ENCODE measurements at regions not wholly inside any gene's neighbourhood (a gene's known extent, or its start where the extent isn't known, plus 50 kb on each side); places are given as distances from the start of the nearest gene placed in this dataset.

- FAIRE-seq: no peak
- TF ChIP-seq CTCF (IDR thresholded peaks at IDR 0.05; ENCODE audit: insufficient read depth, low read length, severe bottlenecking): no peak
- no peak overlapping the region for H3K4me3 ChIP-seq (ENCODE audit: low read depth, low read length)
- H3K27me3 ChIP-seq (ENCODE audit: control insufficient read depth, insufficient read depth, low read length): no peaks in the 10 kb centered on the region
- H3K36me3 ChIP-seq (ENCODE audit: control insufficient read depth, insufficient read depth, low read length): no peaks in the 10 kb centered on the region
- DNase-seq (ENCODE audit: low read depth): no peak
Observed at GRCh38 chr11:103530257-103530656, 421.0 kb downstream of the DYNC2H1 start.

- FAIRE-seq (no peak), DNase-seq (ENCODE audit: low read depth) (peak; percentile 72)
- H3K27me3 ChIP-seq (ENCODE audit: control insufficient read depth, insufficient read depth, low read length): no peaks in the 10 kb centered on the region
- no peak overlapping the region for H3K4me3 ChIP-seq (ENCODE audit: low read depth, low read length)
- no peak for TF ChIP-seq CTCF (IDR thresholded peaks at IDR 0.05; ENCODE audit: insufficient read depth, low read length, severe bottlenecking)
- H3K36me3 ChIP-seq (ENCODE audit: control insufficient read depth, insufficient read depth, low read length): no peaks in the 10 kb centered on the region
Observed at GRCh38 chr11:103532133-103532788, 423.0 kb downstream of the DYNC2H1 start.

GRCh38 chr11:103534191-103534590 lies 425.0 kb downstream of the DYNC2H1 start:
- no peak overlapping the region for H3K4me3 ChIP-seq (ENCODE audit: low read depth, low read length)
- no peak for TF ChIP-seq CTCF (IDR thresholded peaks at IDR 0.05; ENCODE audit: insufficient read depth, low read length, severe bottlenecking)
- no peaks in the 10 kb centered on the region for H3K36me3 ChIP-seq (ENCODE audit: control insufficient read depth, insufficient read depth, low read length)
- no peaks in the 10 kb centered on the region for H3K27me3 ChIP-seq (ENCODE audit: control insufficient read depth, insufficient read depth, low read length)
- DNase-seq (ENCODE audit: low read depth) (no peak), FAIRE-seq (no peak)

- H3K36me3 ChIP-seq (ENCODE audit: control insufficient read depth, insufficient read depth, low read length): no peaks in the 10 kb centered on the region
- DNase-seq (ENCODE audit: low read depth): no peak
- no peak for TF ChIP-seq CTCF (IDR thresholded peaks at IDR 0.05; ENCODE audit: insufficient read depth, low read length, severe bottlenecking)
- no peak for FAIRE-seq
- H3K27me3 ChIP-seq (ENCODE audit: control insufficient read depth, insufficient read depth, low read length): no peaks in the 10 kb centered on the region
- no peak overlapping the region for H3K4me3 ChIP-seq (ENCODE audit: low read depth, low read length)
Observed at GRCh38 chr11:103534959-103535358, 425.7 kb downstream of the DYNC2H1 start.

- Histone ChIP-seq H3K36me3 (ENCODE audit: control insufficient read depth, insufficient read depth, low read length) (no peaks in the 10 kb centered on the region), H3K4me3 (ENCODE audit: low read depth, low read length) (no peak overlapping the region), H3K27me3 (ENCODE audit: control insufficient read depth, insufficient read depth, low read length) (no peaks in the 10 kb centered on the region)
- no peak for FAIRE-seq
- TF ChIP-seq CTCF (IDR thresholded peaks at IDR 0.05; ENCODE audit: insufficient read depth, low read length, severe bottlenecking): no peak
- no peak for DNase-seq (ENCODE audit: low read depth)
Observed at GRCh38 chr11:103536335-103536722, 427.1 kb downstream of the DYNC2H1 start.

GRCh38 chr11:103537904-103538502 lies 428.8 kb downstream of the DYNC2H1 start:
- Histone ChIP-seq H3K36me3 (ENCODE audit: control insufficient read depth, insufficient read depth, low read length) (no peaks in the 10 kb centered on the region), H3K27me3 (ENCODE audit: control insufficient read depth, insufficient read depth, low read length) (no peaks in the 10 kb centered on the region), H3K4me3 (ENCODE audit: low read depth, low read length) (no peak overlapping the region)
- FAIRE-seq (no peak), DNase-seq (ENCODE audit: low read depth) (peak; percentile 42)
- peak; percentile 53 for TF ChIP-seq CTCF (IDR thresholded peaks at IDR 0.05; ENCODE audit: insufficient read depth, low read length, severe bottlenecking)

Data from bronchial epithelial cell (primary cell).